Posterior cingulate gyrus (tissue), 11 donors: ENCODE measurements at regions not wholly inside any gene's neighbourhood (a gene's known extent, or its start where the extent isn't known, plus 50 kb on each side); places are given as distances from the start of the nearest gene placed in this dataset.

Experiments
- DNase-seq, 10 donors: peaks; one replicate each; pipeline versions ENCODE4 v3.0.0 to v3.0.0-alpha.2; 2020 to 2021; ENCODE audit warnings: mixed read lengths in 3 of 10
- intact Hi-C: fragments of 100-400 bp; cut with DNase I; formaldehyde crosslinking; loops from one replicate; pipeline ENCODE4 v1.15.1; 2023

GRCh38 chr2:196380098-196380497 is 208.7 kb upstream of the STK17B start:
- intact Hi-C loops: no loop called here
- no peak for DNase-seq

- intact Hi-C loops: no loop called here
These were observed 209.2 kb upstream of the STK17B start for GRCh38 chr2:196380575-196380974.

GRCh38 chr2:196381464-196381863 is 210.1 kb upstream of the STK17B start:
- intact Hi-C loops: no loop called here

More at GRCh38 chr2:196380575-196380974, 209.2 kb upstream of the STK17B start:
- DNase-seq: no peak

GRCh38 chr2:196383799-196384198 is 212.4 kb upstream of the STK17B start:
- no peak for DNase-seq
- intact Hi-C loops: no loop called here

More at GRCh38 chr2:196381464-196381863, 210.1 kb upstream of the STK17B start:
- no peak for DNase-seq

GRCh38 chr2:196384729-196385128 is 213.4 kb upstream of the STK17B start:
- intact Hi-C loops: no loop called here
- DNase-seq: no peak

- no peak for DNase-seq
These were observed 218.3 kb upstream of the STK17B start for GRCh38 chr2:196389670-196390069.

GRCh38 chr2:196390243-196391148 is 219.1 kb upstream of the STK17B start:
- no peak for DNase-seq
- intact Hi-C loops: no loop called here

More at GRCh38 chr2:196389670-196390069, 218.3 kb upstream of the STK17B start:
- intact Hi-C loops: no loop called here

GRCh38 chr2:196391149-196391479 is 219.7 kb upstream of the STK17B start:
- DNase-seq: no peak
- intact Hi-C loops: no loop called here

GRCh38 chr2:196399096-196399495 is 227.7 kb upstream of the STK17B start:
- intact Hi-C loops: no loop called here
- DNase-seq: no peak

GRCh38 chr2:196399722-196400691 is 228.6 kb upstream of the STK17B start:
- intact Hi-C loops: no loop called here
- DNase-seq: no peak

GRCh38 chr2:196403471-196403870 is 232.1 kb upstream of the STK17B start:
- intact Hi-C loops: no loop called here
- no peak for DNase-seq

GRCh38 chr2:196404276-196404675 is 232.9 kb upstream of the STK17B start:
- intact Hi-C loops: no loop called here
- DNase-seq: no peak

- intact Hi-C loops: no loop called here
- DNase-seq: no peak
These were observed 231.7 kb upstream of the CCDC150 start for GRCh38 chr2:196407675-196408264.

GRCh38 chr2:196409376-196409775 is 230.1 kb upstream of the CCDC150 start:
- intact Hi-C loops: no loop called here

GRCh38 chr2:196410008-196410407 is 229.5 kb upstream of the CCDC150 start:
- intact Hi-C loops: no loop called here
- no peak for DNase-seq

More at GRCh38 chr2:196409376-196409775, 230.1 kb upstream of the CCDC150 start:
- no peak for DNase-seq

GRCh38 chr2:196413821-196414274 is 225.7 kb upstream of the CCDC150 start:
- intact Hi-C loops: no loop called here

GRCh38 chr2:196415384-196415783 is 224.1 kb upstream of the CCDC150 start:
- intact Hi-C loops: no loop called here
- DNase-seq: no peak

More at GRCh38 chr2:196413821-196414274, 225.7 kb upstream of the CCDC150 start:
- peak in 6 of 10 donors; percentile 19 to 76 (median 35) for DNase-seq

GRCh38 chr2:196420143-196420542 is 219.4 kb upstream of the CCDC150 start:
- DNase-seq: no peak
- intact Hi-C loops: no loop called here

GRCh38 chr2:196421880-196422279 is 217.6 kb upstream of the CCDC150 start:
- no peak for DNase-seq
- intact Hi-C loops: no loop called here

GRCh38 chr2:196422361-196422760 is 217.2 kb upstream of the CCDC150 start:
- intact Hi-C loops: no loop called here
- no peak for DNase-seq

GRCh38 chr2:196426122-196426521 is 213.4 kb upstream of the CCDC150 start:
- intact Hi-C loops: no loop called here
- DNase-seq: no peak
